ENCODE measurements at regions not wholly inside any gene's neighbourhood (a gene's known extent, or its start where the extent isn't known, plus 50 kb on each side); places are given as distances from the start of the nearest gene placed in this dataset.
"Not testable (repeated sequence)": the region's sequence is repeated elsewhere in the genome, so short reads cannot be mapped to it uniquely, and the experiment has no call there.

- DNase-seq (ENCODE audit: low read depth): no peak
- H3K4me3 ChIP-seq (ENCODE audit: low read depth, low read length): no peak overlapping the region
- TF ChIP-seq CTCF (IDR thresholded peaks at IDR 0.05; ENCODE audit: low read depth, low read length, missing control alignments): no peak
These were observed 190.5 kb downstream of the TMEM26 start for GRCh38 chr10:61262486-61263261.

GRCh38 chr10:61257956-61258496, 195.2 kb downstream of the TMEM26 start:
- DNase-seq (ENCODE audit: low read depth): no peak
- H3K4me3 ChIP-seq (ENCODE audit: low read depth, low read length): no peak overlapping the region
- TF ChIP-seq CTCF (IDR thresholded peaks at IDR 0.05; ENCODE audit: low read depth, low read length, missing control alignments): no peak

- DNase-seq (ENCODE audit: low read depth): no peak
- TF ChIP-seq CTCF (IDR thresholded peaks at IDR 0.05; ENCODE audit: low read depth, low read length, missing control alignments): no peak
- no peak overlapping the region for H3K4me3 ChIP-seq (ENCODE audit: low read depth, low read length)
These were observed 196.0 kb downstream of the TMEM26 start for GRCh38 chr10:61257136-61257535.

GRCh38 chr10:61252326-61252725, 200.9 kb downstream of the TMEM26 start:
- not testable (repeated sequence) for DNase-seq (ENCODE audit: low read depth); H3K4me3 ChIP-seq (ENCODE audit: low read depth, low read length)

- H3K4me3 ChIP-seq (ENCODE audit: low read depth, low read length): no peak overlapping the region
- no peak for DNase-seq (ENCODE audit: low read depth)
- no peak for TF ChIP-seq CTCF (IDR thresholded peaks at IDR 0.05; ENCODE audit: low read depth, low read length, missing control alignments)
These were observed 202.1 kb downstream of the TMEM26 start for GRCh38 chr10:61251089-61251488.

GRCh38 chr10:61250131-61250530, 203.1 kb downstream of the TMEM26 start:
- H3K4me3 ChIP-seq (ENCODE audit: low read depth, low read length): no peak overlapping the region
- TF ChIP-seq CTCF (IDR thresholded peaks at IDR 0.05; ENCODE audit: low read depth, low read length, missing control alignments): no peak
- DNase-seq (ENCODE audit: low read depth): no peak

- no peak for TF ChIP-seq CTCF (IDR thresholded peaks at IDR 0.05; ENCODE audit: low read depth, low read length, missing control alignments)
- no peak overlapping the region for H3K4me3 ChIP-seq (ENCODE audit: low read depth, low read length)
- no peak for DNase-seq (ENCODE audit: low read depth)
These were observed 205.2 kb downstream of the TMEM26 start for GRCh38 chr10:61248013-61248412.

Data from GM12864 (cell line).